ENCODE measurements at regions not wholly inside any gene's neighbourhood (a gene's known extent, or its start where the extent isn't known, plus 50 kb on each side); places are given as distances from the start of the nearest gene placed in this dataset.

DNA sequence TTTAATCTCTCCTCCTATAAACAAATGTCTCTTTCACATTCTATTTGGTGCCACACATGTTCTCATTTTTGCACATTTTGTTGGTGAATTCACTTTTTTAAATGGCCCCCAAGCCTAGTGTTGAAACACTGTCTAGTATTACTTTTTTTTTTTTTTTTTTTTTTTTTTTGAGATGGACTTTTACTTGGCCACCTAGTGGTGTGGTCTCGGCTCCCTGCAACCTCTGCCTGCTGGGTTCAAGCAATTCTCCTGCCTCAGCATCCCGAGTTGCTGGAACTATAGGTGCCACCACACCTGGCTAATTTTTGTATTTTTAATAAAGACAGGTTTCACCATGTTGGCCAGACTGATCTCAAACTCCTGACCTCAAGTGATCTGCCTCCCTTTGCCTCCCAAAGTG lies 273.8 kb upstream of the SLC14A2 start:
- Histone ChIP-seq H3K27ac (ENCODE audit: low read length) (no peak overlapping the region), H3K4me3 (ENCODE audit: low read depth in 2 of 2, low read length in 2 of 2) (no peak overlapping the region), H3K9me3 (ENCODE audit: control insufficient read depth, insufficient read depth, low read depth, low read length) (no peaks in the 10 kb centered on the region), H3K4me1 (ENCODE audit: control insufficient read depth, insufficient read depth, low read length) (no peaks in the 10 kb centered on the region), H3K36me3 (ENCODE audit: control insufficient read depth, insufficient read depth, low read length) (no peaks in the 10 kb centered on the region), H3K27me3 (ENCODE audit: control insufficient read depth, insufficient read depth, low read length) (no peaks in the 10 kb centered on the region)
- no peak for ATAC-seq
- ChIA-PET CTCF (no interaction called here), POLR2A (no interaction called here)
- BruUV-seq (replicated peaks): no TSS peak
- no peak for DNase-seq (ENCODE audit: low read depth, low spot score)
- in situ Hi-C loops (cut with HindIII; ENCODE audit: low pct_unique_long_range_greater_than_20kb, low sequenced_read_pairs): no loop called here
- TF ChIP-seq POLR2AphosphoS5 (IDR thresholded peaks at IDR 0.05; ENCODE audit: low read depth, low read length) (no peak), TCF7L2 (IDR thresholded peaks at IDR 0.05; ENCODE audit: low read depth, low read length) (no peak), SIN3A (IDR thresholded peaks at IDR 0.05; ENCODE audit: borderline replicate concordance, insufficient read depth, low read depth, low read length) (no peak)
- TF ChIP-seq, protein P1, sequence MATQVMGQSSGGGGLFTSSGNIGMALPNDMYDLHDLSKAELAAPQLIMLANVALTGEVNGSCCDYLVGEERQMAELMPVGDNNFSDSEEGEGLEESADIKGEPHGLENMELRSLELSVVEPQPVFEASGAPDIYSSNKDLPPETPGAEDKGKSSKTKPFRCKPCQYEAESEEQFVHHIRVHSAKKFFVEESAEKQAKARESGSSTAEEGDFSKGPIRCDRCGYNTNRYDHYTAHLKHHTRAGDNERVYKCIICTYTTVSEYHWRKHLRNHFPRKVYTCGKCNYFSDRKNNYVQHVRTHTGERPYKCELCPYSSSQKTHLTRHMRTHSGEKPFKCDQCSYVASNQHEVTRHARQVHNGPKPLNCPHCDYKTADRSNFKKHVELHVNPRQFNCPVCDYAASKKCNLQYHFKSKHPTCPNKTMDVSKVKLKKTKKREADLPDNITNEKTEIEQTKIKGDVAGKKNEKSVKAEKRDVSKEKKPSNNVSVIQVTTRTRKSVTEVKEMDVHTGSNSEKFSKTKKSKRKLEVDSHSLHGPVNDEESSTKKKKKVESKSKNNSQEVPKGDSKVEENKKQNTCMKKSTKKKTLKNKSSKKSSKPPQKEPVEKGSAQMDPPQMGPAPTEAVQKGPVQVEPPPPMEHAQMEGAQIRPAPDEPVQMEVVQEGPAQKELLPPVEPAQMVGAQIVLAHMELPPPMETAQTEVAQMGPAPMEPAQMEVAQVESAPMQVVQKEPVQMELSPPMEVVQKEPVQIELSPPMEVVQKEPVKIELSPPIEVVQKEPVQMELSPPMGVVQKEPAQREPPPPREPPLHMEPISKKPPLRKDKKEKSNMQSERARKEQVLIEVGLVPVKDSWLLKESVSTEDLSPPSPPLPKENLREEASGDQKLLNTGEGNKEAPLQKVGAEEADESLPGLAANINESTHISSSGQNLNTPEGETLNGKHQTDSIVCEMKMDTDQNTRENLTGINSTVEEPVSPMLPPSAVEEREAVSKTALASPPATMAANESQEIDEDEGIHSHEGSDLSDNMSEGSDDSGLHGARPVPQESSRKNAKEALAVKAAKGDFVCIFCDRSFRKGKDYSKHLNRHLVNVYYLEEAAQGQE (IDR thresholded peaks at IDR 0.05; ENCODE audit: insufficient read depth in 1 of 2, low read depth in 2 of 2, low read length in 1 of 2): no peak
- TF ChIP-seq, protein P2, sequence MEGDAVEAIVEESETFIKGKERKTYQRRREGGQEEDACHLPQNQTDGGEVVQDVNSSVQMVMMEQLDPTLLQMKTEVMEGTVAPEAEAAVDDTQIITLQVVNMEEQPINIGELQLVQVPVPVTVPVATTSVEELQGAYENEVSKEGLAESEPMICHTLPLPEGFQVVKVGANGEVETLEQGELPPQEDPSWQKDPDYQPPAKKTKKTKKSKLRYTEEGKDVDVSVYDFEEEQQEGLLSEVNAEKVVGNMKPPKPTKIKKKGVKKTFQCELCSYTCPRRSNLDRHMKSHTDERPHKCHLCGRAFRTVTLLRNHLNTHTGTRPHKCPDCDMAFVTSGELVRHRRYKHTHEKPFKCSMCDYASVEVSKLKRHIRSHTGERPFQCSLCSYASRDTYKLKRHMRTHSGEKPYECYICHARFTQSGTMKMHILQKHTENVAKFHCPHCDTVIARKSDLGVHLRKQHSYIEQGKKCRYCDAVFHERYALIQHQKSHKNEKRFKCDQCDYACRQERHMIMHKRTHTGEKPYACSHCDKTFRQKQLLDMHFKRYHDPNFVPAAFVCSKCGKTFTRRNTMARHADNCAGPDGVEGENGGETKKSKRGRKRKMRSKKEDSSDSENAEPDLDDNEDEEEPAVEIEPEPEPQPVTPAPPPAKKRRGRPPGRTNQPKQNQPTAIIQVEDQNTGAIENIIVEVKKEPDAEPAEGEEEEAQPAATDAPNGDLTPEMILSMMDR (IDR thresholded peaks at IDR 0.05): no peak
- intact Hi-C loops (cut with micrococcal nuclease; ENCODE audit: unreplicated experiment): no loop called here

DNA sequence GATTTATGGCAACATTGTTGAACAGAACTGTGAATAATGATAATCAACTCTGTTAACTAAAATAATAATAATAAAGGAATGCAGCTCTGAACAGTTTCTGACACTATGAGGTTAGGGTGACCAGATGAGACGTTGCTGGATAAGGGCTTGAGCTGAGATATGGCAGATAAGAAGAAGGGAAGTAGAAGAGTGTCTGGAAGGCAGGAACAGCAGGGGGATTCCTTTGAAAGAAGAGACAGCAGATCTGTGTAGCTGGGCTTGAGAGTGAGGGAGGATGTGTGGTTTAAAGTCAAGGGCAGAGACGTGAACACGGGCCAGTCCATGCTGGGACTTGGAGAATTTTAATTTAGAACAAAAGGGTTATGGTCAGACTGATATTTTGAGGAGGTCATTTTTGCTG lies 273.1 kb upstream of the SLC14A2 start:
- ChIA-PET CTCF (no interaction called here), POLR2A (no interaction called here)
- intact Hi-C loops (cut with micrococcal nuclease; ENCODE audit: unreplicated experiment) (no loop called here), in situ Hi-C loops (cut with HindIII; ENCODE audit: low pct_unique_long_range_greater_than_20kb, low sequenced_read_pairs) (no loop called here)
- Histone ChIP-seq H3K27ac (ENCODE audit: low read length) (no peak overlapping the region), H3K36me3 (ENCODE audit: control insufficient read depth, insufficient read depth, low read length) (no peaks in the 10 kb centered on the region), H3K27me3 (ENCODE audit: control insufficient read depth, insufficient read depth, low read length) (no peaks in the 10 kb centered on the region), H3K9me3 (ENCODE audit: control insufficient read depth, insufficient read depth, low read depth, low read length) (no peaks in the 10 kb centered on the region), H3K4me3 (ENCODE audit: low read depth in 2 of 2, low read length in 2 of 2) (no peak overlapping the region), H3K4me1 (ENCODE audit: control insufficient read depth, insufficient read depth, low read length) (no peaks in the 10 kb centered on the region)
- BruUV-seq (replicated peaks): no TSS peak
- ATAC-seq (no peak), DNase-seq (ENCODE audit: low read depth, low spot score) (no peak)
- TF ChIP-seq SIN3A (IDR thresholded peaks at IDR 0.05; ENCODE audit: borderline replicate concordance, insufficient read depth, low read depth, low read length) (no peak), POLR2AphosphoS5 (IDR thresholded peaks at IDR 0.05; ENCODE audit: low read depth, low read length) (no peak), TCF7L2 (IDR thresholded peaks at IDR 0.05; ENCODE audit: low read depth, low read length) (no peak)
- TF ChIP-seq, protein P2 (IDR thresholded peaks at IDR 0.05): no peak
- TF ChIP-seq, protein P1 (IDR thresholded peaks at IDR 0.05; ENCODE audit: insufficient read depth in 1 of 2, low read depth in 2 of 2, low read length in 1 of 2): no peak

Measured in Panc1 (cell line).